HG03095 (cell line): ENCODE measurements at regions not wholly inside any gene's neighbourhood (a gene's known extent, or its start where the extent isn't known, plus 50 kb on each side); places are given as distances from the start of the nearest gene placed in this dataset.
"Not testable (repeated sequence)": the region's sequence is repeated elsewhere in the genome, so short reads cannot be mapped to it uniquely, and the experiment has no call there.

Experiments used
- ATAC-seq: cut with Tn5 transposase; IDR thresholded peaks from one replicate; pipeline ENCODE4 v1.9.1; 2021; ENCODE audit warnings: moderate library complexity; ENCODE audit not compliant: unreplicated experiment

DNA sequence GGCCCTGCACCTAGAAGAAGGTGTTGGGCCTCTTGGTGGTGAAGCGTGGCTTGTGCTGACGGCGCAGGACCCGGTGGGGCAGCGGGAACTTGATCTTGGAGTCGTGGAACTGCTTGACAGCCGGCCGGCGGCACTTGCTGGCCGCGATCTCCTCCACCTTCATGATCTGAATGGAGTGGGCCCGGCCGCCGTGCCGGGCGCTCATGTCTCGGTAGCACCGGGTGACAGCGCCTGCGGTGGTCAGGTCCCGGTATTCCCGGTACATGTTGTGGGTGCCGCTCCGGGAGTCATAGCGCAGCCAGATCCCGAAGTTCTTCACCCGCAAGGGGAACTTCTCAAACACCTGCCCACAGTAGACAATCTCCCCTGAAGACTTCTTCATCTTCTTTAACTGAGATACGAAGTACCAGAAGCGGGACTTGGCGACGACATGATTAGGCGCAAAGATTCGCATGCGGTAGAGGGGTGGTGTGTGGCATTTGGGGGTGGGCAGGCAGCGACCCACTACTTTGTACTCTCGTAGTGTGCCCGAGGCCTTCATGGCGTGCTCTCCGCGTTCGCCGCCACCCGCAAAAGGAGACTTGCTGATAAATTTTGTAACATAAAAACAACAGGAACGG, 92.1 kb upstream of the MSH6 start:
- ATAC-seq: not testable (repeated sequence)

- no peak for ATAC-seq
These were observed 92.8 kb upstream of the MSH6 start for GRCh38 chr2:47690132-47690531.

DNA sequence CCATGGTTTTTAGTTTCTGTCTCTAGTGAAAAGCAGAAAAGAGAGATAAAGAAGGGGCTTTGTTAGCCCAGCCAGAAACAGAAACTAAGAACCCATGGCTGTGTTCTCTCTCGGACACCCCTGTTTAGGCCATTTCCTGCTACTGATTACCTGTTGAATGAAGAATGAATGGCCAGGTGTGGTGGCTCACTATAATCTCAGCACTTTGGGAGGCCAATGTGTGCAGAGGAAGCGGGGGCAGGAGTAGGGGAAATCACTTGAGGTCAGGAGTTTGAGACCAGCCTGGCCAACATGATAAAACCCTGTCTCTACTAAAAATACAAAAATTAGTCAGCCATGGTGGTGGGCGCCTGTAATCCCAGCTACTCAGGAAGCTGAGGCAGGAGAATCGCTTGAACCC, 93.8 kb upstream of the MSH6 start:
- ATAC-seq: peak; percentile 72

DNA sequence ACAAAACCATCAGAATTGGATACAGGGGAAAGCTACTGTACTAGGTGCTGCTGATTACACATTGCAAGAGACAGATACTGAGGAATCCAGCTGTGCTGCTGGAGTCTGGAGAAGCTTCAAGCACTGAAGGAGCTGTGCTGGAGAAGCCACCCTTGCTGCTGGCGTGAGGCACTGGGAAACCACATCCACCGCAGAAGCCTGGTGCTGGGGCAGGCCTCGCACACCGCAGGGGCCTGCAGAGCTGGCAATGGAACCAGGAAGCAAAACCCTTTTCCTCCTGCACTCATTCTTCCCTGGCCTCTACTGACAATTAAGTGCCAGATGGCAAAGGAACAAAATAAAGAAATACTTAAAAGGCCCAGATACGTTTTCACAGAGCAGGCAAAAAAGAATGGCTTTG, 94.4 kb upstream of the MSH6 start:
- no peak for ATAC-seq

DNA sequence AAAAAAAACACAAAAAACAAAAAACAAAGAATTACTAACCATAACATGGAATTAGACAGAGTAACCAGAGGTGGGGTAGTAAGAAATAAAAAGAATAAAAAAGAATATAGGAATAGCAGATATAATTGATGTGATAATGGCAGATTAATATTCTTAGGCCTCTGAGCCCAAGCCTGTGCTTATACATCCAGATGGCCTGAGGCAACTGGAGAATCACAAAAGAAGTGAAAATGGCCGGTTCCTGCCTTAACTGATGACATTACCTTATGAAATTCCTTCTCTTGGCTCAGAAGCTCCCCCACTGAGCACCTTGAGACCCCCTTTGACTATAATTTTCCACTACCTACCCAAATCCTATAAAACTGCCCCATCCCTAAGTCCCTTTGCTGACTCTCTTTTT, 95.1 kb upstream of the MSH6 start:
- ATAC-seq: no peak

- ATAC-seq: no peak
These were observed 96.9 kb upstream of the MSH6 start for GRCh38 chr2:47686018-47686417.

GRCh38 chr2:47682216-47682749, 100.7 kb upstream of the MSH6 start:
- no peak for ATAC-seq

- ATAC-seq: no peak
These were observed 105.6 kb upstream of the KCNK12 start for GRCh38 chr2:47676261-47676926.

- no peak for ATAC-seq
These were observed 104.5 kb upstream of the KCNK12 start for GRCh38 chr2:47675196-47675825.

DNA sequence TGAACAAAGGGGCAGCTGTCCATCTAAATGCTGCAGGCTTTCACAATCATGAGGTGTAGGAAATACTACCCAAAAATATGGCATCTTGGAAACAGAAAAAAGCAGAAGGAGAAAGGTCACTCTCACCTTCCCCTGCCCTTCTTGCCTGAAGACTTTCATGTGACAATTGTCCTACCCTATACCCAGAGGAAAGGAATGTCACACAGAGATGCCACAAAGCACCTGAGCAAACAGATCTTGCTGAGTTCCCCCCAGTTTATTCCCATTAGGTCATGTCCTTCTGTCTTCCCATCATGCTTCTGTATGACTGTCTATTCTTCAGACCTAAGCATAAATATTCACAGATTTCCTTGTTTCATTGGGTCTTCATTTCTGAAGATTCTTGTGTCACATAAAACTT, 95.5 kb upstream of the KCNK12 start:
- no peak for ATAC-seq

GRCh38 chr2:47664817-47665216, 94.0 kb upstream of the KCNK12 start:
- no peak for ATAC-seq

DNA sequence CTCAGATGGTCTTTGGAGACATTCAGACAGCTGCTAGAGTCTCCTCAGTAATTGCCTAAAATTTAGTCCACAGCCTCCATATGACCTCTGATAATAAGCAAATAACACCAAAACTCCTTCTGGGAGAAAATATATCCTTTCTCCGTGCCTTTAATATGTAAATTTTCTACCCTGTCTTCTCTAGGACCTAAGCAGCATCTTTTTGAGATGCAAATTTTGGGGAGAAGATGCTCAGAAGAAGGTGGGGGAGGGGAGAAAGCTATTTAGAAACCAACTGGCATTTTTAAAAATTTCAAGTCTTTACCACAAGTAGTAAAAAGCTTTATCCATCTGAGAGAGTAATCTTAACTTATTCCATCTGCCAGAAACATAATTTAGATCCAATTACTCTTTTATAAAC, 91.8 kb upstream of the KCNK12 start:
- ATAC-seq: no peak

GRCh38 chr2:47661310-47661709, 90.5 kb upstream of the KCNK12 start:
- ATAC-seq: no peak

DNA sequence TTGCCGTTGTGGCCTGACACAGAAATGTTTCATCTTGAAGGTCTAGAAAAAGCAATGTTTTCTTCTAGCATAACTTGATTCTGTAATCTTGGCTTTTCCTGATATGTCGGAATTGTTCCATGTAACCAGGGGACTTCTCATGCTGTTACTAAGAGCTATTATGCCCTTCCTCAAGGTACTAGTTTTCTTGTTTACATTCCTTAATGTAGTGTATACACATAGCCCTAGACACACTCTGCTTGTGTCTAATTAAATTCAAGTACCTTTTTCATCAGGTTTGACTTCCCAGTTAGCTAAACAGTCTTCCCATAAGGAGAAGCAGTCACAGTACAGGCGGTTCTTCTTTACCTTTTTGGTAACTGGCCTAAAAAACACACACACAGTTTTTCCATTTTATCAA, 89.4 kb upstream of the KCNK12 start:
- ATAC-seq: no peak

DNA sequence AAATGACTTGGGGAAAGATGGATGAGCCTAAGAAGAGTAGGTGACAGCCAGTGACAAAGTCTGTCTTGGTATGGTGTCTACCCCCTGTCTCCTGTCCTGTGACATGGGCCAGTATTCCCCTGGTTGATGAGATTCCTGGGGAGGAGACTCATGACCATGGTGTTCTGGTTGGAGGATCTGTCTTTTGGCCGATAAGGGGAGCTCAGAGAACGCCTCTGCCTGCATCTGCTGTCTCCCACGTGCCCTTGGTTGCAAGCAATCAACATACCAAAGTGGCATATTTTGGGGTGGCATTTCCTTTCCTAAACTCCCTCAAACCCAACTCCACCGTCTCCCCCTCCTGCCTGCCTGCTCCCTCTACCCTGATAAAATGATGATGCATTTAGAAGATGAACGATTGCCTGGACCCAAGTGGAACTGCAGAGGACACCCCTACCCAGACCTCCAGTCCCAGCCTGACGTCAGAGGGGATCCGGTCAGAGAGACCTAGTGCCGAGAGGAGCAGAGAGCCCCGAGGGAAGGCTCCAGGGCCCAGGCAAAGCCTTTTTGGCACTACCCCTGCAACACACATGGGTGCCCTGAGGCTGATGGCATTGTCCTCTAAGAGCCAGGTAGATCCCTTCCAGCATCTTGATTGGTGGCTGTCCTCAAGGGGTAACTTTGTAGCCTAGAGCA, 88.0 kb upstream of the KCNK12 start:
- no peak for ATAC-seq

GRCh38 chr2:47657886-47658489, 87.2 kb upstream of the KCNK12 start:
- ATAC-seq: no peak

DNA sequence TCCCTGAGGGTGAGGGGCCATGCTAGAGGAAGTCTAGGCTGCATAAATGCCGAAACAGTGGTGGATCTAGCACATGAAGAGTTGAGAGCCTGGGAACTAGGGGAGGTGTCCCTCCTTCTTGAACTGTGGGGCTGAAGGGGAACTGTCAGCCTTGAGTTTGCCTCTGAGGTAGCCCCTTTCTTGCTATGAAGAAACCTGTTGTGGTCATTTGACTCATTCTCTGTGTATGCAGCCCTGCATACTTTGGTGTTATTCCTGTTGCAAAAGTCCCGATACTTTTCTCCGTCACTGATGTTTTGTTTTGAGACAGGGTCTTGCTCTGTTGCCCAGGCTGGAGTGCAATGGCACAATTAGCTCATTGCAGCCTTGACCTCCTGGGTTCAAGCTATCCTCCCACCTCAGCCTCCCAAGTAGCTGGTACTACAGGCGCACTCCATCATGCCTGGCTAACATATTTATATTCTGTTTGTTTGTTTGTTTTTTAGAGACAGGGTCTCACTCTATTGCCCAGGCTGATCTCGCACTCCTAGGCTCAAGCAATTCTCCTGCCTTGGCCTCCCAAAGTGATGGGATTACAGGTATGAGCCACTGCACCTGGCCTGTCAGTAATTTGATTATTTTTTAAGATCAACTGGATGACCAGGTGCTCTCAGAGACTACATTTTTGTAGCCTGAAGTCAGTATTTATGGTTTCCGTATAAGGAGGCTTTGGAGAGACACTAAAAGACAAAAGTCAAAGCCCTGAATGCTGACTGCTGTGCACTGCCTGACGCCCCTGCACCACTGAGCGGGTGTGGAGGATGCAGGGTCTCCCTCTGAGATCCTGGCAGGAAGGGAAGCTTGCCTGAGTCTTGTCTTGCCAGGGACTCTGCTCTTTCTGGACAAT, 86.2 kb upstream of the KCNK12 start:
- no peak for ATAC-seq

DNA sequence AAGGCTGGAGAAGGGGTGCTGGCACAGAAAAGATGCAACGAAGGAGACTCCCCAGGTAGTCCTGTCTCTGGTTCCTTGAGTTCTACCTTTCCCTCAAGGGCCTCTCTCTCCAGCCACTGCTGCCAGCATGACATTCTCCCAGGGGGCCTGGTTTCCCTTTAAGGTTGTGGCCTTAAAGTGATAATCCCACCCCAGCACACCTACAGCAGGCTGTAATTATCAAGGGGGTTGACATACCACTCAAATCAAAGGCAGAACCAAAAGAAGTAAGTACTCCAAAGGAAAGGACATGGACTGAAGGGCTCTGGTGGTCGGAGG, 84.7 kb upstream of the KCNK12 start:
- ATAC-seq: no peak

- ATAC-seq: peak; percentile 85
These were observed 84.2 kb upstream of the KCNK12 start for GRCh38 chr2:47654790-47655562.
